Mucosa of rectum (tissue), 2 donors: ENCODE measurements at regions not wholly inside any gene's neighbourhood (a gene's known extent, or its start where the extent isn't known, plus 50 kb on each side); places are given as distances from the start of the nearest gene placed in this dataset.
"Not testable (repeated sequence)": the region's sequence is repeated elsewhere in the genome, so short reads cannot be mapped to it uniquely, and the experiment has no call there.

Experiments
- H3K27ac ChIP-seq, 2 donors: one replicate each; pipeline ENCODE4 v1.7.0; 2013; ENCODE audit warnings: inconsistent platforms in 2 of 2, low read depth in 2 of 2, low read length in 2 of 2
- H3K27me3 ChIP-seq, 2 donors: one replicate each; pipeline ENCODE4 v1.7.0; 2013; ENCODE audit warnings: low read length in 2 of 2; ENCODE audit not compliant: control insufficient read depth in 2 of 2, insufficient read depth in 2 of 2
- H3K36me3 ChIP-seq, 2 donors: one replicate each; pipeline ENCODE4 v1.7.0; 2013; ENCODE audit warnings: low read length in 2 of 2; ENCODE audit not compliant: control insufficient read depth in 2 of 2, insufficient read depth in 2 of 2
- H3K4me1 ChIP-seq, 2 donors: one replicate each; pipeline ENCODE4 v1.7.0; 2013; ENCODE audit warnings: low read length in 2 of 2, mild to moderate bottlenecking in 1 of 2; ENCODE audit not compliant: control insufficient read depth in 2 of 2, insufficient read depth in 2 of 2
- H3K4me3 ChIP-seq, 2 donors: one replicate each; pipeline ENCODE4 v1.7.0; 2013; ENCODE audit warnings: low read length in 2 of 2
- H3K9ac ChIP-seq, 2 donors: one replicate each; pipeline ENCODE4 v1.7.0; 2013; ENCODE audit warnings: low read length in 2 of 2, low read depth in 1 of 2, mild to moderate bottlenecking in 1 of 2
- H3K9me3 ChIP-seq, 2 donors: one replicate each; pipeline ENCODE4 v1.7.0; 2013; ENCODE audit warnings: low read length in 2 of 2; ENCODE audit not compliant: control insufficient read depth in 2 of 2
- donor health status: healthy.
- donor health status: Normal muscosa, but diverticular disease.

- H3K9ac ChIP-seq: no peak overlapping the region
- no peak overlapping the region for H3K27ac ChIP-seq
- no peaks in the 10 kb centered on the region for H3K27me3 ChIP-seq
- H3K36me3 ChIP-seq: no peaks in the 10 kb centered on the region
- H3K4me1 ChIP-seq: peaks cover 0 to 13% of the 10 kb centered on the region in 2 donors
- H3K9me3 ChIP-seq: no peaks in the 10 kb centered on the region
- no peak overlapping the region for H3K4me3 ChIP-seq
Observed at GRCh38 chr3:72165808-72166207, 380.9 kb upstream of the PROK2 start.

GRCh38 chr3:72165317-72165716, 380.4 kb upstream of the PROK2 start:
- H3K36me3 ChIP-seq: no peaks in the 10 kb centered on the region
- H3K9ac ChIP-seq: no peak overlapping the region
- no peak overlapping the region for H3K27ac ChIP-seq
- H3K4me3 ChIP-seq: no peak overlapping the region
- H3K9me3 ChIP-seq: no peaks in the 10 kb centered on the region
- no peaks in the 10 kb centered on the region for H3K27me3 ChIP-seq
- peaks cover 0 to 13% of the 10 kb centered on the region in 2 donors for H3K4me1 ChIP-seq

GRCh38 chr3:72164635-72164978, 379.7 kb upstream of the PROK2 start:
- Histone ChIP-seq H3K36me3 (no peaks in the 10 kb centered on the region), H3K27ac (peak overlapping the region in 1 of 2 donors; percentile 24), H3K4me1 (peaks cover 0 to 13% of the 10 kb centered on the region in 2 donors), H3K9me3 (no peaks in the 10 kb centered on the region), H3K4me3 (no peak overlapping the region), H3K9ac (no peak overlapping the region), H3K27me3 (no peaks in the 10 kb centered on the region)

- Histone ChIP-seq H3K9ac (no peak overlapping the region), H3K36me3 (no peaks in the 10 kb centered on the region), H3K27ac (peak overlapping the region in 1 of 2 donors; percentile 35), H3K27me3 (no peaks in the 10 kb centered on the region), H3K9me3 (no peaks in the 10 kb centered on the region), H3K4me1 (peaks cover 0 to 13% of the 10 kb centered on the region in 2 donors), H3K4me3 (no peak overlapping the region)
Observed at GRCh38 chr3:72163809-72164634, 379.1 kb upstream of the PROK2 start.

GRCh38 chr3:72162649-72163184, 377.8 kb upstream of the PROK2 start:
- Histone ChIP-seq H3K9ac (no peak overlapping the region), H3K27me3 (no peaks in the 10 kb centered on the region), H3K27ac (no peak overlapping the region), H3K9me3 (no peaks in the 10 kb centered on the region), H3K36me3 (no peaks in the 10 kb centered on the region), H3K4me3 (no peak overlapping the region), H3K4me1 (peaks cover 0 to 13% of the 10 kb centered on the region in 2 donors)

- Histone ChIP-seq H3K9me3 (no peaks in the 10 kb centered on the region), H3K36me3 (no peaks in the 10 kb centered on the region), H3K4me3 (no peak overlapping the region), H3K4me1 (peaks cover 0 to 13% of the 10 kb centered on the region in 2 donors), H3K9ac (no peak overlapping the region), H3K27me3 (no peaks in the 10 kb centered on the region), H3K27ac (no peak overlapping the region)
Observed at GRCh38 chr3:72161881-72162595, 377.1 kb upstream of the PROK2 start.

- not testable (repeated sequence) for H3K9me3 ChIP-seq, H3K9ac ChIP-seq, H3K27ac ChIP-seq
Observed at GRCh38 chr3:72161285-72161684, 376.3 kb upstream of the PROK2 start.

GRCh38 chr3:72160351-72160750, 375.4 kb upstream of the PROK2 start:
- H3K9me3 ChIP-seq: no peaks in the 10 kb centered on the region
- no peaks in the 10 kb centered on the region for H3K36me3 ChIP-seq
- peaks cover 5 to 13% of the 10 kb centered on the region in 2 donors for H3K4me1 ChIP-seq
- no peak overlapping the region for H3K4me3 ChIP-seq
- no peaks in the 10 kb centered on the region for H3K27me3 ChIP-seq
- H3K27ac ChIP-seq: no peak overlapping the region
- H3K9ac ChIP-seq: no peak overlapping the region

More at GRCh38 chr3:72161285-72161684, 376.3 kb upstream of the PROK2 start:
- H3K4me3 ChIP-seq, H3K27me3 ChIP-seq, H3K36me3 ChIP-seq: not testable (repeated sequence)
- H3K4me1 ChIP-seq: peaks cover 0 to 13% of the 10 kb centered on the region in 2 donors

GRCh38 chr3:72159487-72159886, 374.5 kb upstream of the PROK2 start:
- Histone ChIP-seq H3K9me3 (no peaks in the 10 kb centered on the region), H3K4me1 (peaks cover 11 to 14% of the 10 kb centered on the region in 2 donors), H3K27me3 (no peaks in the 10 kb centered on the region), H3K27ac (no peak overlapping the region), H3K4me3 (no peak overlapping the region), H3K36me3 (no peaks in the 10 kb centered on the region), H3K9ac (no peak overlapping the region)

- Histone ChIP-seq H3K27me3 (no peaks in the 10 kb centered on the region), H3K4me3 (no peak overlapping the region), H3K36me3 (no peaks in the 10 kb centered on the region), H3K27ac (no peak overlapping the region), H3K9ac (no peak overlapping the region), H3K4me1 (peaks cover 10 to 16% of the 10 kb centered on the region in 2 donors), H3K9me3 (no peaks in the 10 kb centered on the region)
Observed at GRCh38 chr3:72158639-72159326, 373.8 kb upstream of the PROK2 start.
